ENCODE measurements at regions not wholly inside any gene's neighbourhood (a gene's known extent, or its start where the extent isn't known, plus 50 kb on each side); places are given as distances from the start of the nearest gene placed in this dataset.

DNA sequence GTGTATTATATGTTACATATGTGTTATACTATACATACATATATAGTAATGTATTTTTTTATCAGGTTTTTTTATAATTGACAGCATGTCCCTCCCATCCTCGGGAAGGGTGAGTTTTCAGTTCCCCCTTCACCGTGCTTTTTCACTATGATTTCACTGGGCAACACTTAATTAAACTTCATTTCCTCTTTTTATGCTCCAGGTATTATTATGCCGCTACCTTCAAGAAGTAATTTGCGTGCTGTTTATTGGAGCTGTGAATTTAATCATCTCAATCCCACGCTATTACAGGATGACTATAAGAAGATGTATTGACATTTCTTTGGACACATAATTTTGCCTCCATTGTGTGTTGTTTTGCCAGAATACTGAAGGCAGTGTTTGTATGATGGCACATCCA is 228.6 kb downstream of the SAMD5 start:
- TF ChIP-seq, protein P1, sequence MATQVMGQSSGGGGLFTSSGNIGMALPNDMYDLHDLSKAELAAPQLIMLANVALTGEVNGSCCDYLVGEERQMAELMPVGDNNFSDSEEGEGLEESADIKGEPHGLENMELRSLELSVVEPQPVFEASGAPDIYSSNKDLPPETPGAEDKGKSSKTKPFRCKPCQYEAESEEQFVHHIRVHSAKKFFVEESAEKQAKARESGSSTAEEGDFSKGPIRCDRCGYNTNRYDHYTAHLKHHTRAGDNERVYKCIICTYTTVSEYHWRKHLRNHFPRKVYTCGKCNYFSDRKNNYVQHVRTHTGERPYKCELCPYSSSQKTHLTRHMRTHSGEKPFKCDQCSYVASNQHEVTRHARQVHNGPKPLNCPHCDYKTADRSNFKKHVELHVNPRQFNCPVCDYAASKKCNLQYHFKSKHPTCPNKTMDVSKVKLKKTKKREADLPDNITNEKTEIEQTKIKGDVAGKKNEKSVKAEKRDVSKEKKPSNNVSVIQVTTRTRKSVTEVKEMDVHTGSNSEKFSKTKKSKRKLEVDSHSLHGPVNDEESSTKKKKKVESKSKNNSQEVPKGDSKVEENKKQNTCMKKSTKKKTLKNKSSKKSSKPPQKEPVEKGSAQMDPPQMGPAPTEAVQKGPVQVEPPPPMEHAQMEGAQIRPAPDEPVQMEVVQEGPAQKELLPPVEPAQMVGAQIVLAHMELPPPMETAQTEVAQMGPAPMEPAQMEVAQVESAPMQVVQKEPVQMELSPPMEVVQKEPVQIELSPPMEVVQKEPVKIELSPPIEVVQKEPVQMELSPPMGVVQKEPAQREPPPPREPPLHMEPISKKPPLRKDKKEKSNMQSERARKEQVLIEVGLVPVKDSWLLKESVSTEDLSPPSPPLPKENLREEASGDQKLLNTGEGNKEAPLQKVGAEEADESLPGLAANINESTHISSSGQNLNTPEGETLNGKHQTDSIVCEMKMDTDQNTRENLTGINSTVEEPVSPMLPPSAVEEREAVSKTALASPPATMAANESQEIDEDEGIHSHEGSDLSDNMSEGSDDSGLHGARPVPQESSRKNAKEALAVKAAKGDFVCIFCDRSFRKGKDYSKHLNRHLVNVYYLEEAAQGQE (IDR thresholded peaks at IDR 0.05; ENCODE audit: low read depth) = no peak
- TF ChIP-seq TAF1 (IDR thresholded peaks at IDR 0.05; ENCODE audit: low read depth) (no peak), EP300 (IDR thresholded peaks at IDR 0.05; ENCODE audit: borderline replicate concordance) (no peak), RAD21 (IDR thresholded peaks at IDR 0.05; ENCODE audit: low read depth) (no peak)

DNA sequence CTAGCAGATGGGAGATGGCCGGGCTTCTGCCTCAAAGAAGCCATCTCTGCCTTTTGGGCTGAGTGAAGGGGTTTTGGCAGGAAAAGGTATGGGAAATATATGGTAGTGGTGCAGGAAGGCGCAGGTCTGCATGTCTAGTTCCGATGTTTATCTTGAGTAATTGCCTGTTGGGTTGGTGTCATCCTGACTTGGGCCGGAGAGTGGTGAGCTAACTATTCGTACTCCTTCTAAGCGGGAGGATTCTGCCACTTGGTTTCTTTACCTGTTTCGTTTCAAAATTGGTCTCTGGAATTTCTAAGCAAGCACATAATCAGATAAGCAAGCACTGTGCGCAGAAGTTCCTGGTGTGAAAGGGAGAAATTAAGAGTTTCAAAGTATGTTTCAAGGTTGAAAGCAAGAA is 229.6 kb downstream of the SAMD5 start:
- TF ChIP-seq NFIC (IDR thresholded peaks at IDR 0.05) (no peak), YY1 (IDR thresholded peaks at IDR 0.05; ENCODE audit: low read depth) (no peak), TEAD4 (IDR thresholded peaks at IDR 0.05) (no peak), EP300 (IDR thresholded peaks at IDR 0.05; ENCODE audit: borderline replicate concordance) (no peak), FOXM1 (IDR thresholded peaks at IDR 0.05; ENCODE audit: borderline replicate concordance, low read depth) (no peak)
- TF ChIP-seq, protein P1 (IDR thresholded peaks at IDR 0.05; ENCODE audit: low read depth) = no peak

DNA sequence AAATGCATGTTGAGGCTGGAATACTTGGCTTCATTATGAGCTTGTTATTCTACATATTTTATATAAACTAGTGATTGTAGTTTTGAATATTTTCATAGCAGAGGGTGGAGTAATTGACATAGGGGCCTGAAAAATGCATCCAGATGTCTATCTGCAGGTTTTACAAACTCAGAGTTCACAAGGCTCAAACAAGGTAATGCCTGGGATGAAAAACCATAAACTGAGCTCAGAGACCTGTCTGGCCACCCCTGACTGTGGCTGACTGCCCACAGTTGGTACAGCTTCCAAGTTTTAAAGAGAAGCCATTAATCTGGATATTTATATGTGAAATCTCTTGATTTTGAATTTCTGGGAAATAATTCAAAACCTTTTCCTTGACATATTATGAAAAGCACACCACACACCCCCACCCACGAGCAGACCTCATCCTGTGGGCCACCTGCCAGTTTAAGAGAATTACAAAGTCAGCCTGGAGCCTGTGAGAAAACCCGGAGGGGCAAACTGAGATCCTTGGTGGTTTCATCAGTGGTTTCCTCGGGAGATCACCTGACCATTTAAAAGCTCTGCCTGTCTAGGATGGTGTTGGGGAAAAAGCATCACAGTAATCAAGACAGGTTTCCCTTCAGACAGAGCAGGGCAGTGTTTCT is 230.1 kb downstream of the SAMD5 start:
- TF ChIP-seq CREB1 (IDR thresholded peaks at IDR 0.05; ENCODE audit: low read depth) (no peak), FOXM1 (IDR thresholded peaks at IDR 0.05; ENCODE audit: borderline replicate concordance, low read depth) (no peak), ZBTB7A (IDR thresholded peaks at IDR 0.05; ENCODE audit: low read depth) (no peak), RAD21 (IDR thresholded peaks at IDR 0.05; ENCODE audit: low read depth) (no peak), NFIC (IDR thresholded peaks at IDR 0.05) (no peak), EP300 (IDR thresholded peaks at IDR 0.05; ENCODE audit: borderline replicate concordance) (no peak), YY1 (IDR thresholded peaks at IDR 0.05; ENCODE audit: low read depth) (no peak)
- TF ChIP-seq, protein P1 (IDR thresholded peaks at IDR 0.05; ENCODE audit: low read depth) = no peak

DNA sequence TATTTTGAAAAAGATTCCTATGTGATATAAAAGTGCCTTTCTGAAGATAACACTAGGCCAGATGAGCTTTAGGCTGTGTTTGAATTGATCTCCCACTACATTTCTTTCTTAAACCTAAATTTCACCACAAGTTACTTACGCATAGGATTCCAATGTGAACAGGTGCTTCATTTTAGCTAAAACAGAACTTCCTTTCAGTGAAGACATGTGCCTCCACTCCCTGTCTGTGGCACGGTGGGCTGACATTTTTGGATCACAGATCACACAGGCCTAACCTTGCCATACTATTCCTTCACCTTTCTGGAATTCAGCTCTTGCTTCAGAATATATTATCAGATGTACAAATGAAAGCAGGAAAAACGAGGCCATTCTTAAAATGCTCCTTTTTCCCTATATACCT is 231.8 kb downstream of the SAMD5 start:
- TF ChIP-seq, protein P1 (IDR thresholded peaks at IDR 0.05; ENCODE audit: low read depth) = no peak
- TF ChIP-seq YY1 (IDR thresholded peaks at IDR 0.05; ENCODE audit: low read depth) (no peak), CEBPB (IDR thresholded peaks at IDR 0.05) (no peak)

DNA sequence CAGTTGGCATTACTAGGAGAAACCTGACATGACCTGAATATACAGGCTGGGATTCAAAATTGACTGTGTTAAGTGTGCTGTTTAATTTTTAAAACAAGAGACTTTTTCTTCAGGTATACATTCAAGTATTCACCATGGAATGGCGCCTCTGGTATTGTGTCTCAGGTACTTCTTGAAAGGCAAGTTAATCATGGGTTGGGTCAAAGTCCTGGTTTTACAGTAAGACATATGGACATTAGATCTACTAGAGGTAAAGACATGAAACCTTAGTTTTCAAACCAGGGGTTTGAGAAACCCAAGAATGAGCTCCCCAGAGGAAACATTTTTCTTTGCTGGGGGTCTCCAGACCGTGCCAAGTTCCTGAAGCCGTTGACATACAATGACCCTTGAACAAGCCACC is 232.4 kb downstream of the SAMD5 start:
- TF ChIP-seq FOXM1 (IDR thresholded peaks at IDR 0.05; ENCODE audit: borderline replicate concordance, low read depth) (no peak), NFIC (IDR thresholded peaks at IDR 0.05) (no peak), ZBTB7A (IDR thresholded peaks at IDR 0.05; ENCODE audit: low read depth) (no peak)
- TF ChIP-seq, protein P2, sequence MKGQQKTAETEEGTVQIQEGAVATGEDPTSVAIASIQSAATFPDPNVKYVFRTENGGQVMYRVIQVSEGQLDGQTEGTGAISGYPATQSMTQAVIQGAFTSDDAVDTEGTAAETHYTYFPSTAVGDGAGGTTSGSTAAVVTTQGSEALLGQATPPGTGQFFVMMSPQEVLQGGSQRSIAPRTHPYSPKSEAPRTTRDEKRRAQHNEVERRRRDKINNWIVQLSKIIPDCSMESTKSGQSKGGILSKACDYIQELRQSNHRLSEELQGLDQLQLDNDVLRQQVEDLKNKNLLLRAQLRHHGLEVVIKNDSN (IDR thresholded peaks at IDR 0.05) = no peak
- TF ChIP-seq, protein P1 (IDR thresholded peaks at IDR 0.05; ENCODE audit: low read depth) = no peak

Measured in Ishikawa (cell line).